Cardiac muscle cell (in vitro differentiated cells and primary cell): ENCODE measurements at regions not wholly inside any gene's neighbourhood (a gene's known extent, or its start where the extent isn't known, plus 50 kb on each side); places are given as distances from the start of the nearest gene placed in this dataset.
"Not testable (repeated sequence)": the region's sequence is repeated elsewhere in the genome, so short reads cannot be mapped to it uniquely, and the experiment has no call there.

ENCODE experiments used
- DNase-seq, 2 donors: peaks; one replicate each; pipeline versions ENCODE4 v3.0.0 to v3.0.0-alpha.2; 2010 to 2017; ENCODE audit warnings: low read depth in 1 of 2, low spot score in 1 of 2
- H3K27ac ChIP-seq: fragments of 200-600 bp; sonication (generic); 2 replicates; pipeline ENCODE4 v1.5.1; 2016
- H3K27me3 ChIP-seq: fragments of 200-600 bp; sonication (generic); 2 replicates; pipeline ENCODE4 v1.6.0; 2016; ENCODE audit warnings: control low read depth
- H3K36me3 ChIP-seq: fragments of 200-600 bp; sonication (generic); 2 replicates; pipeline ENCODE4 v1.5.1; 2016; ENCODE audit warnings: control low read depth
- H3K4me1 ChIP-seq: fragments of 200-600 bp; sonication (generic); 2 replicates; pipeline ENCODE4 v1.8.1; 2017; ENCODE audit warnings: low read depth, mild to moderate bottlenecking, mixed run types
- H3K4me3 ChIP-seq: fragments of 200-600 bp; sonication (generic); 2 replicates; pipeline ENCODE4 v1.5.1; 2016; ENCODE audit warnings: mild to moderate bottlenecking
- H3K9me3 ChIP-seq: fragments of 200-600 bp; sonication (generic); 2 replicates; pipeline ENCODE4 v1.5.1; 2017; ENCODE audit warnings: low read depth, mild to moderate bottlenecking, control low read depth
- CTCF ChIP-seq: IDR thresholded peaks from 2 replicates; pipeline ENCODE4 v1.5.1; 2012; ENCODE audit warnings: low read depth, mild to moderate bottlenecking, low read length

GRCh38 chr13:98075048-98075447, 67.8 kb upstream of the FARP1 start:
- DNase-seq: no peak
- no peaks in the 10 kb centered on the region for H3K4me1 ChIP-seq
- H3K36me3 ChIP-seq: no peaks in the 10 kb centered on the region
- H3K9me3 ChIP-seq: no peaks in the 10 kb centered on the region
- no peak overlapping the region for H3K27ac ChIP-seq
- TF ChIP-seq CTCF: no peak
- H3K27me3 ChIP-seq: no peaks in the 10 kb centered on the region
- H3K4me3 ChIP-seq: no peak overlapping the region

- H3K9me3 ChIP-seq, H3K27me3 ChIP-seq, H3K36me3 ChIP-seq, H3K4me1 ChIP-seq, DNase-seq, H3K4me3 ChIP-seq, H3K27ac ChIP-seq: not testable (repeated sequence)
Measured at GRCh38 chr13:98076309-98076708, 66.6 kb upstream of the FARP1 start.

GRCh38 chr13:98080280-98080679, 62.6 kb upstream of the FARP1 start:
- no peak for TF ChIP-seq CTCF

GRCh38 chr13:98083507-98083906, 59.4 kb upstream of the FARP1 start:
- H3K4me1 ChIP-seq: no peaks in the 10 kb centered on the region
- no peaks in the 10 kb centered on the region for H3K36me3 ChIP-seq
- H3K4me3 ChIP-seq: no peak overlapping the region
- no peaks in the 10 kb centered on the region for H3K9me3 ChIP-seq
- no peak overlapping the region for H3K27ac ChIP-seq
- peak in 1 of 2 donors; percentile 90 for DNase-seq
- peak; percentile 26 for TF ChIP-seq CTCF
- H3K27me3 ChIP-seq: no peaks in the 10 kb centered on the region

More at GRCh38 chr13:98080280-98080679, 62.6 kb upstream of the FARP1 start:
- Histone ChIP-seq H3K4me3 (no peak overlapping the region), H3K9me3 (no peaks in the 10 kb centered on the region), H3K4me1 (no peaks in the 10 kb centered on the region), H3K27me3 (no peaks in the 10 kb centered on the region), H3K36me3 (no peaks in the 10 kb centered on the region), H3K27ac (no peak overlapping the region)
- no peak for DNase-seq

GRCh38 chr13:98083936-98084335, 59.0 kb upstream of the FARP1 start:
- no peaks in the 10 kb centered on the region for H3K9me3 ChIP-seq
- H3K4me3 ChIP-seq: no peak overlapping the region
- no peak overlapping the region for H3K27ac ChIP-seq
- no peaks in the 10 kb centered on the region for H3K36me3 ChIP-seq
- no peaks in the 10 kb centered on the region for H3K4me1 ChIP-seq
- no peaks in the 10 kb centered on the region for H3K27me3 ChIP-seq
- TF ChIP-seq CTCF: no peak
- DNase-seq: peak in 1 of 2 donors; percentile 5

- TF ChIP-seq CTCF: no peak
- peak in 1 of 2 donors; percentile 17 for DNase-seq
- no peaks in the 10 kb centered on the region for H3K27me3 ChIP-seq
Measured at GRCh38 chr13:98089246-98089645, 53.6 kb upstream of the FARP1 start.

More at GRCh38 chr13:98089246-98089645, 53.6 kb upstream of the FARP1 start:
- no peak overlapping the region for H3K27ac ChIP-seq
- H3K36me3 ChIP-seq: no peaks in the 10 kb centered on the region
- H3K4me1 ChIP-seq: no peaks in the 10 kb centered on the region
- no peak overlapping the region for H3K4me3 ChIP-seq
- H3K9me3 ChIP-seq: no peaks in the 10 kb centered on the region
